ENCODE measurements at regions not wholly inside any gene's neighbourhood (a gene's known extent, or its start where the extent isn't known, plus 50 kb on each side); places are given as distances from the start of the nearest gene placed in this dataset.
"Not testable (repeated sequence)": the region's sequence is repeated elsewhere in the genome, so short reads cannot be mapped to it uniquely, and the experiment has no call there.

- no peak for DNase-seq
Measured at GRCh38 chr9:90521811-90522570, 120.6 kb downstream of the DIRAS2 start.

GRCh38 chr9:90523958-90524357 lies 118.7 kb downstream of the DIRAS2 start:
- DNase-seq: peak; percentile 34

GRCh38 chr9:90526386-90526785 lies 116.2 kb downstream of the DIRAS2 start:
- no peak for DNase-seq

GRCh38 chr9:90536094-90536493 lies 106.5 kb downstream of the DIRAS2 start:
- DNase-seq: not testable (repeated sequence)

- DNase-seq: no peak
Measured at GRCh38 chr9:90538566-90538965, 104.1 kb downstream of the DIRAS2 start.

- no peak for DNase-seq
Measured at GRCh38 chr9:90539286-90539685, 103.3 kb downstream of the DIRAS2 start.

GRCh38 chr9:90540734-90541133 lies 101.9 kb downstream of the DIRAS2 start:
- DNase-seq: no peak

GRCh38 chr9:90544488-90544887 lies 98.1 kb downstream of the DIRAS2 start:
- no peak for DNase-seq

GRCh38 chr9:90546200-90546599 lies 96.4 kb downstream of the DIRAS2 start:
- DNase-seq: peak; percentile 92

- no peak for DNase-seq
Measured at GRCh38 chr9:90547896-90548295, 94.7 kb downstream of the DIRAS2 start.

GRCh38 chr9:90552317-90552716 lies 90.3 kb downstream of the DIRAS2 start:
- no peak for DNase-seq

- no peak for DNase-seq
Measured at GRCh38 chr9:90555351-90556057, 87.1 kb downstream of the DIRAS2 start.

- no peak for DNase-seq
Measured at GRCh38 chr9:90556897-90557675, 85.5 kb downstream of the DIRAS2 start.

GRCh38 chr9:90559075-90560073 lies 83.2 kb downstream of the DIRAS2 start:
- no peak for DNase-seq

All from NCI-H1105 (cell line).